ENCODE measurements at regions not wholly inside any gene's neighbourhood (a gene's known extent, or its start where the extent isn't known, plus 50 kb on each side); places are given as distances from the start of the nearest gene placed in this dataset.

DNA sequence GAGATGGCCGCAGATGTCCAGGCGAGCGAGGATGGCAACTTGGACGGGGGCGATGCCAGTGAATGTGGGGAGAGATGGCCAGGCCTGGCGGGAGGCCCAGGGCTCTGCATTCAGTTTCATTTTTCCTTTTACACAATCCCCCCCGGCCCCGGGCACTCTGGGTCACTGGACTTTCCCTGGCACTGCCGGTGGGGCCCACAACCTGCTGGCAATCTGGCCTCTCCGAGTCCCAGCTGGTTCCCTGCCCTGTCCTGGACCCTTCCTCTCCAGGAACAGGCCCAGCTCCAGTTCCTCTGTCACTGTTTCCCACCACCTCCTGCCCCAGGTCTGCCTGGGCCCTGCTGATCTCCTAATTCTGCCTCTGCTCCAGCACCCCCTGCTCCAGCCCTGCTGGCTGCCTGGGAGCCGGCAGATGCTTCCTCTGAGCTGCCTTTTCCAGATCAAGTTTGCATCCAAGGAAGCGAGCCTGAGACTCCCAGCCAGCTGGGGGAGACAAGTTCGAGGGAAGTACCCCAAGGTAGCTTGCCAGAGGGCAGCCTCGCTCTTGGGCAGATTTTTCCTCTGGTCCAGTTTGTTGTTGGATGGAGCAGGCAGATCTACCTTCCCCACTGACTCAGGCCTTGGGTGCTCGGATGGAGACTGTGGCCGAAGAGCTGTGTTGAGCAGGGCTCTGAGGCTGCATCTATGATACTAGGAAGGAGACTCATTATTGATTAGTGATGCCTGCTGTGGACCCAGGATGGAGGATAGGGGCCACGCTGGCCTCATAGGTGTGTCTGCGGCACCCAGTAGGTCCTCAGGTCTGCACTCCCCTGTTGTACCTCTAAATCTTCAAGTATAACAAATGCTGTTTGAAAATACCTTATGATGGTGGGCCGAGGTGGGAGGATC is 83.2 kb downstream of the CEBPB start:
- no peak for DNase-seq

DNA sequence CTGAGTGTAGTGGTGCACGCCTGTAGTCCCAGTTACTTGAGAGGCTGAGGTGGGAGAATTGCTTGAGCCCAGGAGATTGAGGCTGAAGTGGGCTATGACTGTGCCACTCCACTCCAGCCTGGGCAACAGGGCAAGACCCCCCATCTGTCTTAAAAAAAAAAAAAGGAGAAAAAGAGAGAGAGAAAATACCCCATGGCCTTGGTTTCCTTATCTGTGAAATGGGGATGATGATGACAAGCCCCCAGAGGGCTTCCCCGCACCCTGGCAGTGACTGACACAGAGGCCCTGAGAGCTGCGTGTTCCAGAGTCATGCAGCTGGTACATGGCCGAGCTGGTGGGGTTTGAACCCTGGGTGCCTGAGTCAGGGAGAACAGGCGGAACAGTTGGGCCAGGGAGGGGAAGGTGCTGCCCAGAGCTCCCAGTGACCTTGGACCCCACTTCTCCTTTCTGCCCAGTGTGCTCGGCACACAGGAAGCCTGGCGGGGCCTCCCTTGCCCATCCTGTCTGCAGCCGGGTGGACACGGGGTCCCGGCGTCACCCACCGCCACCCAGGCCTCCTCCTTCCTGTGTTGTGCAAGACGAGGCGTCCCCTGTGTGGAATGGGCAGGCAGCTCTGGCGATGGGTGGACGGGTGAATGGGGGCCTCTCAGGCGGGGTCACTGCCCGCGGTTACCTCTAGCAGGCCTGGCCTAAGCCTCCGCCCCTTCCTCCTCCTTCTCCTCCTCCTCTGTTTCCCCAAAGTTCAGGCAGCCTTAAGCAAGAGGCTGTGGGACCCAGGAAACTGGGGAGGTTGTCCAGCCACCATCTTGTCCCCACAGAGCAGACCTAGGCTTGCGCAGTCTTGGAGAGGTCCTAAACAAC is 84.2 kb downstream of the CEBPB start:
- no peak for DNase-seq

DNA sequence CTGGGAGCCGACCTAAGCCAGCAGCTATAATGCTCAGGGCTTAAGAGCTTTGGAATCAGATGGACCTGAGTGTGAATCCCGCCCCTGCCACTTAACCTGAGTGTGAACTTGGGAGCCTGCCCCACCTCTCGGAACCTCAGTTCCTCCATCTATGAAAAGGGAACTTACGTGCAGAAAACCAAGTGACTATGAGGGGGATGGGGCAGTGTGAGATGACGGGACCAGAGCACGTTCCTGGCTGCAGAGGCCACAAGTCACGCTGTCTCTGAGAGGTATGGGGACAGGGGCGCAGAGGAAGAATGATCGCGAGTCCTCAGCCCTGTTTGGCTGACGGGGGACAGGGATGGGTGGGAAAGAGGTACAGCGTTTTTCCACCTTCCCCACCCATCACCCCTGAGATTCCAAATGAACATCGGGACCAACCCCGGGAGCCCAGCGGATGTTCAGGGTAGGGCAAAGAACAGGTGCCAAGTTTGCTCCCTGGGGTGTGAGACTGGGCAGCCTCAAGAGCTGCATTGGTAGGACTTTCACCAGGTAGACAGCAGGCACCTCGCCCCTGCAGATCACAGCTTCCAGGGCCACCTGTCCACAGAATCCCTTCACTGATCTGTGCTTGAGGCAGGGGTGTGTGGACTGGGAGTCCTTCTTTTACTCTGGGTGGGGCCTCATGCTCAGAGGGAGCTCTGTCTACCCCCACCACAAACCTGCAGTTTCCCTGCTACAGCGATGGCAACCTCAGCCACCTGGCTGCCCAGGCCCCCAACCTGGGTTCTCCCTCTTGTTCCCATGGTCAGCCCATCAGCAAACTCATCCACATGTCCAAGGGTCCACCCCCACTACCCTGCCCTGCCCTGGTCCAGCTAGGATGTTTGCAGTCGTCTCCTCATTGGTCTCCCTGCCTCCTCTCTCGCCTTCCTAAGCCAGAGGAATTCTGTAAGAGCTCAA is 85.8 kb downstream of the CEBPB start:
- DNase-seq: no peak

DNA sequence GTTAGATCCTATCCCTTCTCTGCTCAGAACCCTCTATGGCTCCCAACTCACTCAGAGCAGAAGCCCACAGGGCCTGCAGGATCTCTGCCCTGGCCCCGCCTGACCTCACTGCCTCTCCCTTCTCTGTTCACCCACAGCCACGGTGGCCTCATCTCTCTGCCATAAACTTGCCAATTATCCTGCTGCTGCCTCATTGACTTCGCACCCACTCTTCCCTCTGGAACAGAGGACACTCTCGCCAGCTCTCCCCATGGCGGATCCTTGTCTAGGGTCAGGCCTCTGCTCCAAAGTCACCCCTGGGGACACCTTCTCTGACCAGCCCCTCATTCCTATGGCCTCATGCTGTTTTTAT is 86.4 kb downstream of the CEBPB start:
- DNase-seq: no peak

DNA sequence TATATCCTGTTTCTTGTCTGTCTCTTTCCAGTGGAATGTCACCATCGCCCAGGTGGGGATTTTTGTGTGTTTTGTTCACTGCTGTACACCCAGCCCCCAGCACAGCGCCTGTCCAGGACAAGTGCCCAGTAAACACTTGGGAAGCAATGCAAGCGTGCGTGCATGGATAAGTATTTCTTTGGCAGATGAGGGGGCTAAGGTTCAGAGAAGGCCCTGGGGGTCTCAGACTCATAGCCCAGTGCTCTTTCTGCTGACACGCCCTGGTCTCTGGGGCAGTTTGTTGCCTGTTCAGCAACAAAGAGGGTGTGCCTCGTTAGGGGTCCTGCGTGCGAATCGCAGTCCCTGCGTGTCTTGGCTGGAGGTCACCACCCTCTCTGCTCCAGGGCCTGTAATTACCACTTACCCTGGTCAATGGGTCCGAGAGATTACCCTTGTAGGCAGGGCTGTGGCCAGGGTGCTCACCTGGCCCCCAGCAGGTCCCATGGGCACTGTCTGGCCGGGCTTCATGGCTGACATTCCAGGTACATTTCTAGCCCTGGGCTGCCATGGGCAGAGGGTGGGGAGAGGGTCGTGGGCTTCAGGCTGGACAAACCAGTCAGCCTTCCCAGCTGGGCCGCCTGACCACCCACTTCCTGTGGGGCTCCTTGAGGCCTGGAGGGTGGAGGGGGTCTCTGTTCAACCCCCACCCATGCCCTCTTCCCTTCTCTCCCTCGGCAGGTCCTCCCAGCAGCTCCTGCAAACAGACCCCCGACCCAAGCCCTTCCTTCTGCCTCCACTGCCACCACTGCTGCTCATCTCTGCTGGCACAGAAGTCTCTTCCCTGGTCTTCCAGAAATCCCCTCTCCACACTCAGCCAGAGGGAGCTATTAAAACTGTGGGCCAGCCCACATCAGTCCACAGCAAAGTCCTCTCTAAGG is 87.1 kb downstream of the CEBPB start:
- DNase-seq: no peak

DNA sequence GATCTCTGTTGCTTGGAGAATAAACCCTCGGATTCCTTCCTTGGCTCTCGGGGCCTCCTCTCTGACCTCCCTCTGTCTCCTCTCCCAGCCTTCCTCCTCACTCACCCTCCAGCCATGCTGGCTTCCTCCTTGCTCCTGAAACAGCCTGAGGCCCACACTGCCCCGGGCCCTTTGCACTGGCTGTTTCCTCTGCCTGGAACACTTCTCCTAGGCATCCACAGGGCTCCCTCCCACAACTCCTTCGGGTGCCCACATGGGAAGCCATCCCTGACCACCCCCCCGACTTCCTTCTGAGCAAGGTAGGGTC is 87.7 kb downstream of the CEBPB start:
- DNase-seq: no peak

DNA sequence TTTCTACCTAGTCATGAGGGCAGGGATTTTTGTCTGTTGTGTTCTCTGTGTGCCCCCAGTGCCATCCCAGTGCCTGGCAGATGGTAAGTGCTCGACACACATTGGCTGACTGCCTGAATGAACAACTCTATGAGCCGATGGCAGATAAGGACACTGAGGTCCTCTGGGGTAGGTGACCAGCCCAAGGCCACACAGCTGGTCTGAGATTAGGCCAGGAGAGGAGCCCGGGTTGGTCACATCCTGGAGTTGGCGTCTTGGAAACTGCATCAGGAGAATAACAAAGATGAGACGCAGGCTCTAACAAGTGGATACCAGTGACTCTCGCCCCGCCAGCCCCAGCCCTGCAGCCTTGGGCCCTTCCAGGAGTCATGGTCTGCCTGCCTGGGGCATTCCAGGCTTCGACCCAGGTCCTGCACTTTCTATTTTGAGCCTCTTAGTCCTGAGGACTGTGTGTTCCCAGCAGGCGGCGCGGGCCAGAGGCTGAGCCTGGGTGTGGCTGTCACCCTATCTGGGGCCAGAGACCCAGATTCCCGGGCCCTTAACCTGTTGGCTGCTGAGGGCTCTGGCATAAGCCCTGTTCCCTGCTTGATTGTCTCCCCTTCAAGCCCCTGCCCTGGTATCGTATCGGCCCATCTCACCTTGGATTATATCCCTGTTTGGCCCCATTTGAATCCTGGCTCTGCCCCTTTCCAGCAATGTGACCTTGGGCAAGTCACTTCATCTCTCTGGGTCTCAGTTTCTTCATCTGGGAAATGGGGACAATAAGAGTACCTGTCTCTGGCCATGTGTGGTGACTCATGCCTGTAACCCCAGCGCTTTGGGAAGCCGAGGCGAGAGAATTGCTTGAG is 88.3 kb downstream of the CEBPB start:
- DNase-seq: no peak

DNA sequence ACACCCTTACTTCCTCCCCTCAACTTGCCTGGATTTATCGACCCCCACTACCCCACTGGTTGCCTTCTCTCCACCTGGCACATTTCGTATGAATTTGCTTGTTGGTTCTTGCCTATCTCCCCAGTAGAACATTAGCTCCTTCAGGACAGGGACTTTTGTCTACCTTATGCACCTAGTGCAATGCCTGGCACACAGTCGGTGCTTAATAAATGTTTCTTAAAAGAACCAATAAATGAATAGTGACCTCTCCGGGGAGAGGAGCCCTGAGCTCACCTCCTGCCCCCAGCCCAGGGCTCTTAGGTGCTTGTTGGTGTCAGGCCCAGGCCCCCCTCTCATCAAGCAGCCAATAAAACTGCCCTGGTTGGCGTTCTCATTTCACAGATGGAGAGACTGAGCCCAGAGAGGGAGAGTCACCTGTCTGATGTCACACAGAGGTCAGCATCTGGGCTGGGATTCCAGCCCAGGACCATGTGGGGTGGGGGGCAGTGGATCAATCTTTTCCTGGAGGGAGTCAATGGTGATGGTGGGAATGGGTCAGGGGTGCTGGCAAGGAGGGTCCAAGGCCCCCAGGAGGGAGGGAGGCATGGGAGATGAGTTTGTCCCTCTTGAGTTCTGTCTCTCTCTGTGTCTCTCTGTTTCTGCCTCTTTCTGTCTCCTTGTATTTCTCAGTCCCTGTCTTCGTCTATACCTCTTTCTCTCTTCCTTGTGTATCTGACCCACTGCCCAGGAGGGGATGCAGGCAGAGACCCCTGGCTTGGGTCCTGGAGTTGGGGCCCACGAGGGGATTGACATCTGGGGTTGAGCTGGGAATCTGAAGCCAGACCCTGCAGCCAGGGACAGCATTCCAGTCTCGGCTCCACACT is 89.6 kb downstream of the CEBPB start:
- no peak for DNase-seq

DNA sequence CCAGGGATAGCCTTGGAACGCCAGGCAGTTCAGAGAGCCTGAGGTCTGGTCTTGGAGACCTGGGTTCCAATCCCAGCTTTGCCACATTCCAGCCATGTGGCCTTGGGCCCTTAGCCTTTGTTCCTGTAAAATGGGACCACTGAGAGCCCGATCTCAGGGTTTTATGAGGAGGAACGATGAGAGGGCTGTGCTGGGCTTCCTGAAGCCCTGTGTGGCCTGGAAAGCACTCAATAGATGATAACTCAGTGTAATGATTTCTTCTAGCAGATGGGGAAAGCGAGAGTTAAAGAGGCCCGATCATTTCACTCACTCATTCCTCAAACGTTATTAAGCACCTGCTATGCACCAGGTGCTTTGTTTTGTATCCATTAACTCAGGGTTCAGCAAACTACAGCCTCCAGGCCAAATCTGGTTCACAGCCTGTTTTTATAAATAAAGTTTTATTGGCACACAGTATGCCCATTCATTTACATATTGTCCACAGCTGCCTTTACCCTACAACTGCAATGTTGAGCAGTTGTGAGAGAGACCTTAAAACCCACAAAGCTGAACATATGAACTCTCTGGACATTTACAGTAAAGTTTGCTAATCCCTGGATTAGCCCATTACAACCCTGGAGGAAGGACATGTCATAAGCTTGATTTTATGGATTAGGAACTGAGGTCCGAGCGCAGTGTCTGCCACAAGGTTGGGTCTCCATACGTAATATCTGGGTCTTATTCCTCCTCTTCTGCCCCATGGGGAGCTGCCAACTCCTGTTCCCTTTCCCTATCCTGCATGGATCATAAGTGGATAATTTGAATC is 90.4 kb downstream of the CEBPB start:
- no peak for DNase-seq

DNA sequence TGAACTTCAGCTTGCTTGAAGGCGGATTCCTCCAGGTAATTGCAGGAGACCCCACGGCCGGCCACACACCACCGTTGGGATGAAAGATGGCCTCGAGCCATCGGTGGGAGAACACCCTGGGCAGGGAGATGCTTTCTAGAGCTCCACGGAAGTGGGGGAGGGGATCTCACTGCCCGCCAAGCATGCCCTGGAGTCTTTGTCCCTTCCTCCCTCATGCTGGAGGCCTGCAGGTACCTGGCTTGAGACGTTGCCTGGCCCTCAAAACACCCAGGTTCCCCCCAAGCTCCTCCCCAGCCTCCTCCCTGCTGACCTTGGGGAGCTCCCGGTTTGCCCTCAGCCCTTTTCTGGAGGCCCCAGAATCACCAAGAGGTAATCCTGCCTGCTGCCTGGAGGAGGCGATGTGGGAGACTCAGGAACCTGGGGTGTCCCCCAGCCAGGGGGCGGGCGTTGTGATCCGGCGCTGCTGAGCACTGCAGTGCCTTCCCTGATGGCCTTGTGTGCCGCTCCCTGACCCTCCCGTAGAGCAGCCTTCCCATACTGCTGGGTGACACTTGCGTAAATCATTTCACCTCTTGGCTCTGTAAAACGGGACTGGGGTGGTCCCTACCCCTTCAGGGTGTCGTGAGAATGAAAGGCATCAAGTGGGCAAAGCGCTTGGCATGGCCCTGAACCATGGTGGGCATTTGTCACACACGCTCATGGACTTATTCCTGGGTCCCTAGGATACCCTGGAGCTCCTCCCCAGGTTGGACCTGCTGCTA is 91.4 kb downstream of the CEBPB start:
- DNase-seq: no peak

DNA sequence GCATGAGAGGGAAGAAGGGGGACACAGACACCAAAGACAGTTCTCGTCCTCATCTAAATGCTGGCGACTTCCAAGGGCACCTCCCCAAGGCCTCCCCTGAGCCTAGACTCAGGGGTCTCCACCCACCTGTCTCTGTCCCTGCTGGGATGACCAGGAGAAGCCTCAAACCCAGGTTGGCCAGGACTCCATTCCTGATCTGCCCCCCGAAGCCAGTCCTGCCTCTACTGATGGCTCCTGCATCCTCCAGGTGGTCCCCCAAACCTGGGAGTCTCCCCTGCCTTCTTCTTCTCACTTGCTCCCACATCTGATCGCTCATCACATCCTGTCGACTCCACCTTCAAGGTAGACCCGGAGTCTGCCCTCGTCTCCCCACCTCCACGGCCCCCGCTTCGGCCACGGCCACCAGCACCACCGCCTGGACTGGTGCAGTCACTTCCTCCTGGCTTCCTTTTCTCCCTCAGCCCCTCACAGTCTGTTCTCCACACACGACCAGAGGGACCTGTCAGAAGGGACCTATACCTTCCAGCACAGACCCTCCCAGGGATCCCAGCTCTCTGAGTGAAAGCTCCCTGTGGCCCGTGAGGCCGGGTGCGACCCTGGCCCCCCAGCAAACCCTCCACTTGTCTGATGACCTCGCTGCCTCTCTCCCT is 92.1 kb downstream of the CEBPB start:
- DNase-seq: no peak

DNA sequence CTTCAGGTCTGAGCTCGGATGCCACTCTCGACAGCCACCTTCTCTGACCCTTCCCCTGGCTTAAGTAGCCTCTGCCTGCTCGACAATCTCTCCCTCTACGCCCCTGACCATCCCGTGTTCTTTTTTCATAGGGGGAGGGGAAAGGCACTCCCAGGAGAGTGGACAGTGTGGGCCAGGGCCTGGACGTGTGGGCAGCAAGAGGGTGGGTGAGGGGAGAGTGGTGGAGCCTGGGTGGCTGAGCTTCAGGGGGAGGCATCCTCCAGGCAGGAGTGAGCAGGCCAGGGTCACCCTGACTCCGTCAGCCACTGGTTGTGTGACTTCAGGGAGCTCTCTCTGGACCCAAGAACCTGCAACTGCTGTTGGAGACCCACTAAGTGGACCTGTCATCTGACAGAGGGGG is 92.7 kb downstream of the CEBPB start:
- no peak for DNase-seq

DNA sequence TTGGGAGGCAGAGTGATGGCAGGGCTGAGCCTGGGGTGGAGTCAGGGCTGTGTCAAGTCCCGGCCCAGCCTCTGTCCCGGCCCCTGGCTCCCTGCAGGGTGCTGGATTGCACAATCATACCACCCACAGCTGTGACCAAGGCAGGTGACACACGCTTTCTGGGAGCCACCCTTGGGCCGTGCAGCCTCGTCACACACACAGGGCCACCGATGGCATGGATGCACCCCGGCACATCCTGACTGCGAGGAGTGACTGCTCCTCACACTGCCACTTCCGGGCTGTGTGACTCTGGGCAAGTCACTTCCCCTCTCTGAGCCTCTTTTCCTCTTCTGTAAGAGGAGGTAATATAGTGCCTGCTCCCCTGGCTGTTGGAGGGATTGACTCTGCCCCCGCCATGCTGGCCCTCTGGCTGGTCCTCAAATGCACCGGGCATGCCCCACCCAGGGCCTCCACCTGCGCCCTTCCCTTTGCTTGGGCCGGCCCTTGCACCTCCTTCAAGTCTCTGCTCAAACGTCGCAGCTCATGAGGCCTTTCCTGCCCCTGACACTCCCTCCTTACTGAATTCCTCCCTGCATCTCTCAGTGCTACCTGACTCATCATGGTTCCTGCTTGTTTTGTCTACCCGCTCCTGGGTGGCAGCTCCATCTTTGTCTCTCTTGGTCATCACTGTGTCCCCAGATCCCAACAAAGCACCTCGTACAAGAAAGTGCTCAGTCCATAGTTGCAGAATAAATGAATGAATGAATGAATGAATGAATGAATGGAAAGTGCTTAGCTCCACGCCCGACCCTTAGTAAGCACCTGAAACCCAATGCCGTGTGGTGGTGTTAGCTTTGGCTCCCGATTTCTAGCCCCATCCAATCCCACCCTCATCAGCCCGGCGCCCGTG is 93.5 kb downstream of the CEBPB start:
- no peak for DNase-seq

DNA sequence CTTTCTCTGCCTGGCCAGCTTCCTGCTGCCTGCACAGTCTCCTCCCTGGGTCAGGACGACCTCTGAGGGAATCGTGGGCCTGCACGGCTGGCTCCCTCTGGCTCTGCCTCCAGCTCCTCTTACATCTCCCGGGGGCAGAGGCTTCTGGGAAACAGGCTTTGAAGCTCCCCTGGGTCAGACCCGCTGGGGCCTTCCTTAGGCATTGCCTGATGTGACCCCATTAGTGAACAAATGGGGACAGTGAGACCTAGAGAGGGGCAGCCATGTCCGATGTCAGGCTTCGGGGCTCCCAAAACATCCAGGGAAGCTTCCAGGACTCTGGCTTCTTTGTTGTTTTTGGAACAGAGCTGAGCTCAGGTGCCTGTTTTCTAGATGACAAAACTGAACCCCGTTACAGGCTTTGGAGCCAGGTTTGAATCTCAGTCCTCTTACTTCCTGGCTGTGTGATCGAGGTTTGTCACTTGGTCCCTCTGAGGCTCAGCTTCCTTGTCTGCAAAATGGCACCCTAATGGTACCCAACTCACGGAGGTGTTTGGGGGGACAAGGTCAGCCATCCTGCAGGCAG is 94.3 kb downstream of the CEBPB start:
- no peak for DNase-seq

DNA sequence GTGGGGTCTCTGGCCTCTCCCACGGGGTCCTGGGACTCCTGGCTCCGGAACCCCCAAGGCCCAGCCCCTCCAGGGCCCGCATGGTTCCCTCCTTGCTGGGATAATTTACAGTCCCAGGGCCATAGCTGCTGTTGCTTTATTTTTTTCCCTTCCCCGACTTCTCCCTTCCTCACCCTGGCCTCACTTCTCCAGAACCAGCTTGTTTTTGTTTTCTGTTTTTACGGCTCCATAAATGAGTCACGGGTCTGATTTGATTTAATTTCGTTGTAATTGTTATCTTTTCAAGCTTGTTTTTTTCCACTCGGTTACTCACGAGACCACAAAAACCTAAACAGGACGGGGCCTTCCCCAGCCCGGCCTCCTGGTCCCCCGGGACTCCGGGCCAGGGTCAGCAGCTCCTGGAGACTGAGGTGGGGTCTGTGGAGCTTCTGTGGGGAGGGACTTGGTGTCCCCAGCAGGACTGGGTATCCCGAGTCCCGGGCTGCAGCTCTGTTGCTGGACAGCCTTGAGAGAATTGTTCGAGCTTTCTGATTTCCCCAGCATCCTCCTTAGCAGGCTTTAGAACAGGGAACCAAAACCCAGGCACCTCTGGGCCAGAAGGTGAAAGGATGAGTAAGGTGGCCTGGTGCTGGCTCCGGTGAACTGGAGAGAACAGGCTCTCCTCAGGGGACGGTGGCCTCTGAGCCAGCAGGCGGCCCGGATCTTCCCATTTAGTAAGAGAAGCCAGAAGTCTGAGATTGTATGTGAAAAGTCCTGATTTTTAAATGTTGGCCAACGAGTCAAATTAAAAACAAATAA is 94.9 kb downstream of the CEBPB start:
- no peak for DNase-seq

DNA sequence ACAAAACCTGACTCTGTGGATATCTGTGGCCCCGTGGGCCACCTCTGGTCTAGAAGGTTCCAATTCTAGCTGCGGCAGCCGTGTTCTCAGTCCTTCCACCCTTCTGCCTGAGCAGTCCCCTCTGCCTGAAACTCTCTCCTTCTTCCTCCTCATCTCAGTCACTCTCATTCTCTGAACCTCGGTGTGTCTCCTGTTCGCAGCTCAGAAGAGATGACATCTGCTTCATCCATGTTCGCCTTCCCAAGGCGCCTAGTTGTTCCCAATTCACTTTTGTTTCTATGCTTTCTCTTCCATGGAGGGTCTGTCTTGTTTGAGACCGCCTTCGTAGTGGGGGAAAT is 95.5 kb downstream of the CEBPB start:
- no peak for DNase-seq
